ENCODE measurements at regions not wholly inside any gene's neighbourhood (a gene's known extent, or its start where the extent isn't known, plus 50 kb on each side); places are given as distances from the start of the nearest gene placed in this dataset.

DNA sequence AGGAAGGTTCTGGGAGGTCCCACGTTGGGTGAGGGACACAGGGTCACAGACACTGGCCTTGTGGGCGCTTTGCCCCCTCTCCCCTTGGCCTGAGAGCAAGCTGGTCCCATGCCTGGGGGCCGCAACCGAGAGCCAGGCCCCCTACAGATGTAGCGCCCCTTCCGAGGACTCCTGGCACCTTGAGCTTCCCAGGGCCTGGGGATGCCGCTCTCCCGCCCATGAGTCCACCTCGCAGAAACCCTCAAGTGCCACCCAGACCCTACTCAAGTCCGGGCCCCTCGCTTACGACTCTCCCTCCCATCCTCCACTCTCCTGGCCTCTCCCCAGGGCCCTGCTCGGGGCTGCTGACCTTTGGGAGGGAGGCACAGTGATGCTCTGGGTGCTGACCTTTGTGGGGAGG, 204.0 kb downstream of the BRD1 start:
- Mint-ChIP-seq H3K4me1 (no peaks in the 10 kb centered on the region), H3K9me3 (ENCODE audit: insufficient read depth) (no peaks in the 10 kb centered on the region), H3K27me3 (no peaks in the 10 kb centered on the region), H3K27ac (no peak overlapping the region), H3K4me3 (no peak overlapping the region)
- DNase-seq (no peak), ATAC-seq (ENCODE audit: low read depth) (no peak)
- Histone ChIP-seq H3K79me2 (ENCODE audit: control insufficient read depth, insufficient read depth, low read length) (peaks cover 58% of the 10 kb centered on the region), H3K27me3 (replicated peaks in 1 of 4; ENCODE audit: control extremely low read depth in 1 of 4, control insufficient read depth in 3 of 4, insufficient read depth in 4 of 4, low read length in 3 of 4) (no peaks in the 10 kb centered on the region), H3K9me3 (ENCODE audit: control extremely low read depth in 1 of 3, control insufficient read depth in 2 of 3, insufficient read depth in 1 of 3, low read length in 2 of 3) (no peaks in the 10 kb centered on the region), H3K4me1 (ENCODE audit: control insufficient read depth in 2 of 2, insufficient read depth in 2 of 2, low read length in 2 of 2) (no peaks in the 10 kb centered on the region), H4K20me1 (ENCODE audit: control insufficient read depth, insufficient read depth, low read length, poor library complexity, severe bottlenecking) (peaks cover 84% of the 10 kb centered on the region), H2AFZ (ENCODE audit: insufficient read depth, low read depth, low read length, poor library complexity, severe bottlenecking) (no peak overlapping the region), H3K27ac (ENCODE audit: low read length in 2 of 2) (no peak overlapping the region), H3K4me3 (ENCODE audit: control extremely low read depth in 1 of 5, extremely low read depth in 1 of 5, insufficient read depth in 1 of 5, low read depth in 2 of 5, low read length in 4 of 5) (no peak overlapping the region), H3K36me3 (replicated peaks in 1 of 2; ENCODE audit: control extremely low read depth in 1 of 2, control insufficient read depth in 1 of 2, extremely low read depth in 1 of 2, insufficient read depth in 2 of 2, low read length in 1 of 2) (peaks cover 0 to 9% of the 10 kb centered on the region in 2 experiments), H3K4me2 (replicated peaks; ENCODE audit: low read depth, low read length, poor library complexity, severe bottlenecking) (no peak overlapping the region), H3K9ac (ENCODE audit: low read length) (no peak overlapping the region)
- 90% methylated on average over 9 of the region's 13 CpGs for WGBS (ENCODE audit: insufficient coverage)
- TF ChIP-seq EZH2 (IDR thresholded peaks at IDR 0.05; ENCODE audit: borderline replicate concordance, insufficient read depth, low read depth, low read length, poor library complexity, severe bottlenecking), result no peak
- TF ChIP-seq, protein P1, sequence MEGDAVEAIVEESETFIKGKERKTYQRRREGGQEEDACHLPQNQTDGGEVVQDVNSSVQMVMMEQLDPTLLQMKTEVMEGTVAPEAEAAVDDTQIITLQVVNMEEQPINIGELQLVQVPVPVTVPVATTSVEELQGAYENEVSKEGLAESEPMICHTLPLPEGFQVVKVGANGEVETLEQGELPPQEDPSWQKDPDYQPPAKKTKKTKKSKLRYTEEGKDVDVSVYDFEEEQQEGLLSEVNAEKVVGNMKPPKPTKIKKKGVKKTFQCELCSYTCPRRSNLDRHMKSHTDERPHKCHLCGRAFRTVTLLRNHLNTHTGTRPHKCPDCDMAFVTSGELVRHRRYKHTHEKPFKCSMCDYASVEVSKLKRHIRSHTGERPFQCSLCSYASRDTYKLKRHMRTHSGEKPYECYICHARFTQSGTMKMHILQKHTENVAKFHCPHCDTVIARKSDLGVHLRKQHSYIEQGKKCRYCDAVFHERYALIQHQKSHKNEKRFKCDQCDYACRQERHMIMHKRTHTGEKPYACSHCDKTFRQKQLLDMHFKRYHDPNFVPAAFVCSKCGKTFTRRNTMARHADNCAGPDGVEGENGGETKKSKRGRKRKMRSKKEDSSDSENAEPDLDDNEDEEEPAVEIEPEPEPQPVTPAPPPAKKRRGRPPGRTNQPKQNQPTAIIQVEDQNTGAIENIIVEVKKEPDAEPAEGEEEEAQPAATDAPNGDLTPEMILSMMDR (IDR thresholded peaks at IDR 0.05), result no peak
- POLR2A ChIA-PET, result no interaction called here
- intact Hi-C loops (cut with micrococcal nuclease), result no loop called here
- CTCF ChIA-PET, result no interaction called here

DNA sequence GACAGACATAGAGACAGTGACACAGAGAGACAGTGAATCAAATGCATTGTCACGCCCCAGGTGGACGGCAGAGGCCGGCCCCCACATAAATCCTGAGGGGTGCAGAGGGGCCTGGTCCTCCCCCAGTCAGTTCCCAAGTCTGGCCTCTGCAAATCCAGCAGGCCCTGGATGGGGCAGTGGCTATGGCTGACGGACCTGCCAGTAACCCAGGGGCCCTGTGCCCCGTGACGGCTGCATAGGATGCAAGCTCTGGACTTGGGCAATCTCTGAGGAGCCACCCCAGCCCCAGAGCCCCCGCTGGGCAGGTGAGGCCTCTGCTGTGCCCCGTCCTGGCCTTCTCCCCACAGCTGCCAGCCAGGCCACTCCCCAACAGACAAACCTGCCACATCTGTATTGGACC, 204.5 kb downstream of the BRD1 start:
- no peak overlapping the region for H3K4me2 ChIP-seq (replicated peaks; ENCODE audit: low read depth, low read length, poor library complexity, severe bottlenecking)
- no peaks in the 10 kb centered on the region for H3K9me3 ChIP-seq (ENCODE audit: control extremely low read depth in 1 of 3, control insufficient read depth in 2 of 3, insufficient read depth in 1 of 3, low read length in 2 of 3)
- H2AFZ ChIP-seq (ENCODE audit: insufficient read depth, low read depth, low read length, poor library complexity, severe bottlenecking), result no peak overlapping the region
- CTCF ChIA-PET, result no interaction called here
- intact Hi-C loops (cut with micrococcal nuclease), result no loop called here
- H3K79me2 ChIP-seq (ENCODE audit: control insufficient read depth, insufficient read depth, low read length), result peaks cover 56% of the 10 kb centered on the region
- peaks cover 0 to 6% of the 10 kb centered on the region in 2 experiments for H3K36me3 ChIP-seq (replicated peaks in 1 of 2; ENCODE audit: control extremely low read depth in 1 of 2, control insufficient read depth in 1 of 2, extremely low read depth in 1 of 2, insufficient read depth in 2 of 2, low read length in 1 of 2)
- POLR2A ChIA-PET, result no interaction called here
- 96% methylated on average over 8 of the region's 8 CpGs for WGBS (ENCODE audit: insufficient coverage)
- H3K4me1 Mint-ChIP-seq, result no peaks in the 10 kb centered on the region
- no peak overlapping the region for H3K27ac ChIP-seq (ENCODE audit: low read length in 2 of 2)
- no peaks in the 10 kb centered on the region for H3K4me1 ChIP-seq (ENCODE audit: control insufficient read depth in 2 of 2, insufficient read depth in 2 of 2, low read length in 2 of 2)
- no peaks in the 10 kb centered on the region for H3K27me3 ChIP-seq (replicated peaks in 1 of 4; ENCODE audit: control extremely low read depth in 1 of 4, control insufficient read depth in 3 of 4, insufficient read depth in 4 of 4, low read length in 3 of 4)
- peaks cover 84% of the 10 kb centered on the region for H4K20me1 ChIP-seq (ENCODE audit: control insufficient read depth, insufficient read depth, low read length, poor library complexity, severe bottlenecking)
- no peaks in the 10 kb centered on the region for H3K27me3 Mint-ChIP-seq
- H3K4me3 ChIP-seq (ENCODE audit: control extremely low read depth in 1 of 5, extremely low read depth in 1 of 5, insufficient read depth in 1 of 5, low read depth in 2 of 5, low read length in 4 of 5), result no peak overlapping the region
- TF ChIP-seq, protein P1 (IDR thresholded peaks at IDR 0.05), result no peak
- H3K9ac ChIP-seq (ENCODE audit: low read length), result no peak overlapping the region
- ATAC-seq (ENCODE audit: low read depth), result no peak
- no peak overlapping the region for H3K4me3 Mint-ChIP-seq
- no peak for DNase-seq
- H3K9me3 Mint-ChIP-seq (ENCODE audit: insufficient read depth), result no peaks in the 10 kb centered on the region
- no peak overlapping the region for H3K27ac Mint-ChIP-seq
